AG10803 (cell line): ENCODE measurements at regions not wholly inside any gene's neighbourhood (a gene's known extent, or its start where the extent isn't known, plus 50 kb on each side); places are given as distances from the start of the nearest gene placed in this dataset.

ENCODE experiments used
- DNase-seq: peaks from one replicate; pipeline ENCODE4 v3.0.0; 2010; ENCODE audit warnings: low read depth
- H3K4me3 ChIP-seq: 2 replicates; pipeline ENCODE4 v1.5.1; 2011; ENCODE audit warnings: mild to moderate bottlenecking, low read length, control low read depth
- TF ChIP-seq, protein P1 (sequence below): conservative IDR thresholded peaks from 2 replicates; pipeline ENCODE4 v1.5.1; 2011; ENCODE audit warnings: mild to moderate bottlenecking, low read length, control low read depth, inconsistent platforms

DNA sequence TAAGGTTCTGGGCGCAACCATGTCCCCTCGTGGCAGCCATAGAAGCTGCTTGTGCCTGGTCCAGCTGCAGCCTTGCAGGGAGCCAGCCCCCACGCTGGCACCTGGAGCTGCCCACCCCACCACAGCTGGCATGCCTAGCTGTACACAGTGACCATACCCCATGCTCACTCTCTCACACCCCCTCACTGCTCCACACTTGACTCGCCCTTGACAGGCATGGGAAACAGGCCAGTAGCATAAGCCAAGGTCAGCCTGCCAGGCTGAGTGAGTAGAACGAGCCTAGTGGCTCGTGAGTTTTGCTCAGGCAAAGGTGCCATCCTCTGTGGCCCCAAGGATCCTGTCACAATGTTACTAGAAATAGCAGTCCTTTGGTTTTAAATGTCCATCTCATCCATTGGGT is 52.7 kb upstream of the CADM2 start:
- no peak for DNase-seq
- H3K4me3 ChIP-seq: no peak overlapping the region
- TF ChIP-seq, protein P1, sequence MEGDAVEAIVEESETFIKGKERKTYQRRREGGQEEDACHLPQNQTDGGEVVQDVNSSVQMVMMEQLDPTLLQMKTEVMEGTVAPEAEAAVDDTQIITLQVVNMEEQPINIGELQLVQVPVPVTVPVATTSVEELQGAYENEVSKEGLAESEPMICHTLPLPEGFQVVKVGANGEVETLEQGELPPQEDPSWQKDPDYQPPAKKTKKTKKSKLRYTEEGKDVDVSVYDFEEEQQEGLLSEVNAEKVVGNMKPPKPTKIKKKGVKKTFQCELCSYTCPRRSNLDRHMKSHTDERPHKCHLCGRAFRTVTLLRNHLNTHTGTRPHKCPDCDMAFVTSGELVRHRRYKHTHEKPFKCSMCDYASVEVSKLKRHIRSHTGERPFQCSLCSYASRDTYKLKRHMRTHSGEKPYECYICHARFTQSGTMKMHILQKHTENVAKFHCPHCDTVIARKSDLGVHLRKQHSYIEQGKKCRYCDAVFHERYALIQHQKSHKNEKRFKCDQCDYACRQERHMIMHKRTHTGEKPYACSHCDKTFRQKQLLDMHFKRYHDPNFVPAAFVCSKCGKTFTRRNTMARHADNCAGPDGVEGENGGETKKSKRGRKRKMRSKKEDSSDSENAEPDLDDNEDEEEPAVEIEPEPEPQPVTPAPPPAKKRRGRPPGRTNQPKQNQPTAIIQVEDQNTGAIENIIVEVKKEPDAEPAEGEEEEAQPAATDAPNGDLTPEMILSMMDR: no peak
